ENCODE measurements at regions not wholly inside any gene's neighbourhood (a gene's known extent, or its start where the extent isn't known, plus 50 kb on each side); places are given as distances from the start of the nearest gene placed in this dataset.

- Mint-ChIP-seq H3K4me1 (ENCODE audit: low read depth) (no peaks in the 10 kb centered on the region), H3K27me3 (ENCODE audit: low read depth) (no peaks in the 10 kb centered on the region), H3K36me3 (ENCODE audit: insufficient read depth) (no peaks in the 10 kb centered on the region), H3K9me3 (peaks cover 9% of the 10 kb centered on the region), H3K4me3 (no peak overlapping the region)
- ATAC-seq (no peak), DNase-seq (no peak)
Measured at GRCh38 chr2:146207901-146208300, 1636.9 kb upstream of the ACVR2A start.

- Mint-ChIP-seq H3K27me3 (ENCODE audit: low read depth) (no peaks in the 10 kb centered on the region), H3K9me3 (peaks cover 9% of the 10 kb centered on the region), H3K4me3 (no peak overlapping the region), H3K36me3 (ENCODE audit: insufficient read depth) (no peaks in the 10 kb centered on the region), H3K4me1 (ENCODE audit: low read depth) (no peaks in the 10 kb centered on the region)
- DNase-seq (no peak), ATAC-seq (no peak)
Measured at GRCh38 chr2:146207417-146207816, 1637.4 kb upstream of the ACVR2A start.

GRCh38 chr2:146203064-146203624 is 1641.7 kb upstream of the ACVR2A start:
- peaks cover 7% of the 10 kb centered on the region for H3K9me3 Mint-ChIP-seq
- DNase-seq (no peak), ATAC-seq (no peak)
- no peaks in the 10 kb centered on the region for H3K36me3 Mint-ChIP-seq (ENCODE audit: insufficient read depth)
- H3K4me3 Mint-ChIP-seq: no peak overlapping the region
- no peaks in the 10 kb centered on the region for H3K4me1 Mint-ChIP-seq (ENCODE audit: low read depth)
- no peaks in the 10 kb centered on the region for H3K27me3 Mint-ChIP-seq (ENCODE audit: low read depth)

GRCh38 chr2:146193619-146194018 is 1651.2 kb upstream of the ACVR2A start:
- Mint-ChIP-seq H3K4me3 (no peak overlapping the region), H3K4me1 (ENCODE audit: low read depth) (no peaks in the 10 kb centered on the region), H3K9me3 (no peaks in the 10 kb centered on the region), H3K36me3 (ENCODE audit: insufficient read depth) (no peaks in the 10 kb centered on the region), H3K27me3 (ENCODE audit: low read depth) (no peaks in the 10 kb centered on the region)
- DNase-seq (no peak), ATAC-seq (no peak)

- ATAC-seq (no peak), DNase-seq (no peak)
- no peaks in the 10 kb centered on the region for H3K4me1 Mint-ChIP-seq (ENCODE audit: low read depth)
- no peaks in the 10 kb centered on the region for H3K27me3 Mint-ChIP-seq (ENCODE audit: low read depth)
- no peaks in the 10 kb centered on the region for H3K9me3 Mint-ChIP-seq
- H3K4me3 Mint-ChIP-seq: no peak overlapping the region
- no peaks in the 10 kb centered on the region for H3K36me3 Mint-ChIP-seq (ENCODE audit: insufficient read depth)
Measured at GRCh38 chr2:146189541-146189940, 1655.3 kb upstream of the ACVR2A start.

GRCh38 chr2:146173934-146174333 is 1654.0 kb upstream of the ZEB2 start:
- Mint-ChIP-seq H3K36me3 (ENCODE audit: insufficient read depth) (no peaks in the 10 kb centered on the region), H3K4me1 (ENCODE audit: low read depth) (no peaks in the 10 kb centered on the region), H3K4me3 (no peak overlapping the region), H3K9me3 (peaks cover 5% of the 10 kb centered on the region), H3K27me3 (ENCODE audit: low read depth) (no peaks in the 10 kb centered on the region)
- DNase-seq: no peak
- no peak for ATAC-seq

- Mint-ChIP-seq H3K36me3 (ENCODE audit: insufficient read depth) (no peaks in the 10 kb centered on the region), H3K27me3 (ENCODE audit: low read depth) (no peaks in the 10 kb centered on the region), H3K4me3 (no peak overlapping the region), H3K9me3 (no peaks in the 10 kb centered on the region), H3K4me1 (ENCODE audit: low read depth) (no peaks in the 10 kb centered on the region)
- ATAC-seq: no peak
- no peak for DNase-seq
Measured at GRCh38 chr2:146161256-146161882, 1641.5 kb upstream of the ZEB2 start.

- Mint-ChIP-seq H3K4me3 (no peak overlapping the region), H3K4me1 (ENCODE audit: low read depth) (no peaks in the 10 kb centered on the region), H3K36me3 (ENCODE audit: insufficient read depth) (no peaks in the 10 kb centered on the region), H3K9me3 (no peaks in the 10 kb centered on the region), H3K27me3 (ENCODE audit: low read depth) (no peaks in the 10 kb centered on the region)
- ATAC-seq (no peak), DNase-seq (no peak)
Measured at GRCh38 chr2:146158072-146158674, 1638.3 kb upstream of the ZEB2 start.

GRCh38 chr2:146147448-146148012 is 1627.6 kb upstream of the ZEB2 start:
- H3K4me3 Mint-ChIP-seq: no peak overlapping the region
- no peak for ATAC-seq
- no peaks in the 10 kb centered on the region for H3K36me3 Mint-ChIP-seq (ENCODE audit: insufficient read depth)
- no peak for DNase-seq
- no peaks in the 10 kb centered on the region for H3K27me3 Mint-ChIP-seq (ENCODE audit: low read depth)
- H3K4me1 Mint-ChIP-seq (ENCODE audit: low read depth): no peaks in the 10 kb centered on the region
- peaks cover 3% of the 10 kb centered on the region for H3K9me3 Mint-ChIP-seq

- Mint-ChIP-seq H3K4me1 (ENCODE audit: low read depth) (no peaks in the 10 kb centered on the region), H3K4me3 (no peak overlapping the region), H3K36me3 (ENCODE audit: insufficient read depth) (no peaks in the 10 kb centered on the region), H3K9me3 (peaks cover 3% of the 10 kb centered on the region), H3K27me3 (ENCODE audit: low read depth) (no peaks in the 10 kb centered on the region)
- ATAC-seq (no peak), DNase-seq (no peak)
Measured at GRCh38 chr2:146143971-146144370, 1624.1 kb upstream of the ZEB2 start.

GRCh38 chr2:146138820-146139219 is 1618.9 kb upstream of the ZEB2 start:
- H3K4me1 Mint-ChIP-seq (ENCODE audit: low read depth): no peaks in the 10 kb centered on the region
- no peak overlapping the region for H3K4me3 Mint-ChIP-seq
- no peaks in the 10 kb centered on the region for H3K27me3 Mint-ChIP-seq (ENCODE audit: low read depth)
- ATAC-seq (no peak), DNase-seq (no peak)
- H3K9me3 Mint-ChIP-seq: peaks cover 3% of the 10 kb centered on the region
- H3K36me3 Mint-ChIP-seq (ENCODE audit: insufficient read depth): no peaks in the 10 kb centered on the region

- Mint-ChIP-seq H3K9me3 (peaks cover 3% of the 10 kb centered on the region), H3K4me1 (ENCODE audit: low read depth) (no peaks in the 10 kb centered on the region), H3K27me3 (ENCODE audit: low read depth) (no peaks in the 10 kb centered on the region), H3K4me3 (no peak overlapping the region), H3K36me3 (ENCODE audit: insufficient read depth) (no peaks in the 10 kb centered on the region)
- no peak for ATAC-seq
- no peak for DNase-seq
Measured at GRCh38 chr2:146135245-146135644, 1615.3 kb upstream of the ZEB2 start.

- no peaks in the 10 kb centered on the region for H3K4me1 Mint-ChIP-seq (ENCODE audit: low read depth)
- H3K27me3 Mint-ChIP-seq (ENCODE audit: low read depth): no peaks in the 10 kb centered on the region
Measured at GRCh38 chr2:146131785-146132184, 1611.9 kb upstream of the ZEB2 start.

GRCh38 chr2:146131048-146131447 is 1611.1 kb upstream of the ZEB2 start:
- no peaks in the 10 kb centered on the region for H3K36me3 Mint-ChIP-seq (ENCODE audit: insufficient read depth)
- no peak overlapping the region for H3K4me3 Mint-ChIP-seq
- no peaks in the 10 kb centered on the region for H3K27me3 Mint-ChIP-seq (ENCODE audit: low read depth)
- no peak for ATAC-seq
- H3K9me3 Mint-ChIP-seq: peaks cover 6% of the 10 kb centered on the region
- no peak for DNase-seq
- no peaks in the 10 kb centered on the region for H3K4me1 Mint-ChIP-seq (ENCODE audit: low read depth)

More at GRCh38 chr2:146131785-146132184, 1611.9 kb upstream of the ZEB2 start:
- ATAC-seq (no peak), DNase-seq (no peak)
- Mint-ChIP-seq H3K9me3 (peaks cover 6% of the 10 kb centered on the region), H3K4me3 (no peak overlapping the region), H3K36me3 (ENCODE audit: insufficient read depth) (no peaks in the 10 kb centered on the region)

- no peaks in the 10 kb centered on the region for H3K27me3 Mint-ChIP-seq (ENCODE audit: low read depth)
- peaks cover 6% of the 10 kb centered on the region for H3K9me3 Mint-ChIP-seq
- DNase-seq (no peak), ATAC-seq (no peak)
- H3K36me3 Mint-ChIP-seq (ENCODE audit: insufficient read depth): no peaks in the 10 kb centered on the region
- no peak overlapping the region for H3K4me3 Mint-ChIP-seq
- H3K4me1 Mint-ChIP-seq (ENCODE audit: low read depth): no peaks in the 10 kb centered on the region
Measured at GRCh38 chr2:146130290-146130689, 1610.4 kb upstream of the ZEB2 start.
